Stomach (tissue), 4 donors: ENCODE measurements at regions not wholly inside any gene's neighbourhood (a gene's known extent, or its start where the extent isn't known, plus 50 kb on each side); places are given as distances from the start of the nearest gene placed in this dataset.

ENCODE experiments used
- CTCF ChIP-seq, 7 experiments: fragments of 450-650 bp in 4 of 7; fragments of 200-600 bp in 3 of 7; sonication (generic) in 3 of 7; IDR thresholded peaks; one replicate each; pipeline ENCODE4 v1.5.1; 2016 to 2019; ENCODE audit warnings: antibody characterized with exemption in 7 of 7, control low read depth in 2 of 7, mild to moderate bottlenecking in 1 of 7
- POLR2A ChIP-seq, 4 donors: fragments of 450-650 bp; IDR thresholded peaks; one replicate each; pipeline ENCODE4 v1.6.1; 2016; ENCODE audit warnings: antibody characterized with exemption in 4 of 4, control low read depth in 2 of 4, mild to moderate bottlenecking in 1 of 4, moderate library complexity in 1 of 4
- POLR2AphosphoS5 ChIP-seq, 3 donors: sonication (generic); formaldehyde crosslinking; IDR thresholded peaks; one replicate each; pipeline ENCODE4 v1.6.1; 2016; ENCODE audit warnings: antibody characterized with exemption in 3 of 3

- TF ChIP-seq POLR2A (IDR thresholded peaks at IDR 0.05) (no peak), CTCF (IDR thresholded peaks at IDR 0.05) (no peak), POLR2AphosphoS5 (IDR thresholded peaks at IDR 0.05) (peak in 2 of 3 donors; percentile 26 to 44)
Observed at GRCh38 chr13:106241974-106242953, 293.2 kb downstream of the EFNB2 start.
